Activated CD4-positive, alpha-beta T cell treated with anti-CD3 and anti-CD28 coated beads for 36 hours (primary cell): ENCODE measurements at regions not wholly inside any gene's neighbourhood (a gene's known extent, or its start where the extent isn't known, plus 50 kb on each side); places are given as distances from the start of the nearest gene placed in this dataset.

Source experiments
- ATAC-seq: fragments of 200-7000 bp; cut with Tn5 transposase; one replicate; pipeline ENCODE4 v1.10.0; 2021; ENCODE audit warnings: mild to moderate bottlenecking, moderate library complexity
- CTCF ChIA-PET: fragments of 350-600 bp; sonication (Branson Sonifier 250); formaldehyde crosslinking; loops from one replicate; lab custom pipeline; 2021; ENCODE audit warnings: antibody characterized with exemption; lab: Charles Lee
- POLR2A ChIA-PET: fragments of 350-600 bp; sonication (Branson Sonifier 250); formaldehyde crosslinking; loops from one replicate; lab custom pipeline; 2021; ENCODE audit warnings: antibody characterized with exemption, inconsistent platforms; lab: Charles Lee
- DNase-seq: peaks from one replicate; pipeline ENCODE4 v3.0.0-alpha.2; 2020
- H3K27ac Mint-ChIP-seq: one replicate; pipeline ENCODE4 v1.8.0; 2021; ENCODE audit warnings: mixed read lengths
- H3K27me3 Mint-ChIP-seq: one replicate; pipeline ENCODE4 v1.8.0; 2021; ENCODE audit warnings: mixed read lengths
- H3K36me3 Mint-ChIP-seq: one replicate; pipeline ENCODE4 v1.8.0; 2021; ENCODE audit warnings: low read depth, mixed read lengths
- H3K4me1 Mint-ChIP-seq: one replicate; pipeline ENCODE4 v1.8.0; 2021; ENCODE audit warnings: mixed read lengths
- H3K4me3 Mint-ChIP-seq: one replicate; pipeline ENCODE4 v1.8.0; 2021; ENCODE audit warnings: mild to moderate bottlenecking, moderate library complexity, mixed read lengths
- H3K9me3 Mint-ChIP-seq: one replicate; pipeline ENCODE4 v1.8.0; 2021; ENCODE audit warnings: low read depth, mixed read lengths
- intact Hi-C, 2 experiments: fragments of 100-400 bp; cut with DNase I in 1 of 2; cut with micrococcal nuclease in 1 of 2; formaldehyde crosslinking; loops; one replicate each; pipeline versions ENCODE4 v1.14.2 to v1.15.1; 2022 to 2024; cut with DNase I, micrococcal nuclease

DNA sequence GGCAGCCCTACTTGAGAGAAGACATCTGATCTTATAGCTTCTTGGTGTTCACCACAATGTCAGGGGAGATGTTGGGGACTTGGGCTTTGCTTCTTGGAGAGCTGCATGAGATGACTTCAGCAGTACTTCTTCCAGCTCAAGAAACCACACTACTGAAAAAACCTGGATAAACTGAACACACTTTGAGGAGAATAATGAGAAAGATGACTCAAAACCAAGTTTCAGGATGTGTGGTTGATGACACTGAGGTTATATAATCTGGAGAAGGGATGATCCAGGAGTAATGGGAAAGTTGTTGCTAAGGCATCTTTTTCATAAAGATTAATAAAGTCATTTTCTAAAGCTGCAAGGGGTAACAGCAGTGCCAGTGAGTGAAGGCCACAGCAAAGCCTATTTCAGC, 58.4 kb upstream of the PNPLA4 start:
- ChIA-PET POLR2A (no interaction called here), CTCF (no interaction called here)
- DNase-seq (no peak), ATAC-seq (no peak)
- H3K36me3 Mint-ChIP-seq = no peaks in the 10 kb centered on the region
- H3K9me3 Mint-ChIP-seq = no peaks in the 10 kb centered on the region
- H3K4me3 Mint-ChIP-seq = no peak overlapping the region
- intact Hi-C loops = no loop called here
- H3K27ac Mint-ChIP-seq = no peak overlapping the region
- H3K4me1 Mint-ChIP-seq = no peaks in the 10 kb centered on the region
- no peaks in the 10 kb centered on the region for H3K27me3 Mint-ChIP-seq

DNA sequence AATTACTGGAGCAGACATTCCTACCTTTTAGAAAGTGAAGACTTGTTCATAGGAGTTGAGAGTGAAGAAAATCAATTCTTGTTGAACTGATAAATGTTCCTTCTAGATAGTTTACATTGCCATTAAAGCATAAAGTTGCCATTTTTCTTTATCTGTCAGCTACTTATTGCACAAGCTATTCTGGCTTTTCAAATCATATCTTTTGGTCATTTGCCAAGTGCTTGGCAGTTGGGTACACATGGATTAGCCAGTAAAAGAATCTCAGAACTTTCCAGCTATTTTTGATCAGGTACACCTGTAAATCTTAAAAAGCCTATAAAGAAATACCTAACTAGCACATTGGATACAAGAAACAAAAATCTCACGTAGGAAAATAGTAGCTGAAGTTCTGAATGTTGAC, 56.4 kb upstream of the PNPLA4 start:
- POLR2A ChIA-PET = no interaction called here
- no peak for ATAC-seq

More for the DNA sequence above, 56.4 kb upstream of the PNPLA4 start:
- Mint-ChIP-seq H3K27ac (no peak overlapping the region), H3K4me3 (no peak overlapping the region), H3K36me3 (no peaks in the 10 kb centered on the region), H3K27me3 (no peaks in the 10 kb centered on the region), H3K4me1 (no peaks in the 10 kb centered on the region), H3K9me3 (no peaks in the 10 kb centered on the region)
- intact Hi-C loops = no loop called here
- CTCF ChIA-PET = no interaction called here
- DNase-seq = no peak
